GM21619 (cell line): ENCODE measurements at regions not wholly inside any gene's neighbourhood (a gene's known extent, or its start where the extent isn't known, plus 50 kb on each side); places are given as distances from the start of the nearest gene placed in this dataset.

Source experiments
- ATAC-seq: cut with Tn5 transposase; IDR thresholded peaks from one replicate; pipeline ENCODE4 v1.9.1; 2021; ENCODE audit not compliant: unreplicated experiment

DNA sequence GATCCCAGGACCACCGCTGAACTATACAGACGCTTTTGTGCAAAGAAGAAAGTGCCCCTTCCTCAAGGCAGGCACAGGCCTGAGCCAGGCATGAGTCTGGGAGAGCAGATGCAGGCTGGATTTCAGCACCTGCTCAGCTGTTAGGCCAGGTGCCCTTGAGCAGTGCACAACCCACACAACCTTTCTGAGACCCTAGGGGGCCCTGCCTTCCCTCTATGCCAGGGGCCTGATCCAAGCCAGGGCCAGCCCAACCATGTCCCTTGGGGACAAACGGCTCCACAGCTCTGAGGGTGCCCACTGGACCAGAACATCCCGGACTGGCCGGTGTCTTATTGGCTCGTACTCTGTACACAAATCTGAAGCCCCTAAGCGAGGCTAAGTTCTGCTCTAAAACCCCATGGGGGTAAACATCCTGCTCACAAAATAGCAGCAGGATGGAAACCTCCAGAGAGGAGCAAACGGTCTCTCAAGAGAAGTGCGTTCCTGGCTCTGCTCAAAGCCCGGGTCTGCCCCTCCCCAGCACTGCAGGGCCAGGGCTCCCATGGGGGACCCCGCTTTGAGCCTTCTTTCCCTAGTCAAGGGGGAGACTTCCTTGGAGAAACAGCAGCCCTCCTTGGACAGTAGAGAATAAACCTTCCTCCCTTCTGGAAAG lies 275.1 kb downstream of the NPHP4 start:
- no peak for ATAC-seq

DNA sequence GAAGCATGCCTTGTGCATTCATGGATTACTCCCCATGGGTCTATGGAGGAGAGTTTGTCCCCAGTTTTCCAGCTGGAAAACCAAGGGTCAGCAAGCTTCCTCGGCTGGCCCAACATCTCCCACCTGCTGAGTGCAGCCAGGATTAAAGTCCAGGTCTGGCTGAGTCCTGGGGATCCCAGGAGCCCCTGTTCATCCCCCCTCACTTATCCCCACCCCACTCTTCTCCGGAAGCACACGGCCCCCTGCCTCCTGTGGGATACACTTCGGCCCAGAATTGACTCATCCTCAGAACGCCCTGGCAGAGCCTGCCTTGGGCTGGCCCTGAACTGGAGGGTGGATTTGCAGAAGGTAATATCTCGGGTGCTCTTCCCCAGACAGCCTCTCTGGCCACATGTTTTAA lies 276.1 kb downstream of the NPHP4 start:
- no peak for ATAC-seq

DNA sequence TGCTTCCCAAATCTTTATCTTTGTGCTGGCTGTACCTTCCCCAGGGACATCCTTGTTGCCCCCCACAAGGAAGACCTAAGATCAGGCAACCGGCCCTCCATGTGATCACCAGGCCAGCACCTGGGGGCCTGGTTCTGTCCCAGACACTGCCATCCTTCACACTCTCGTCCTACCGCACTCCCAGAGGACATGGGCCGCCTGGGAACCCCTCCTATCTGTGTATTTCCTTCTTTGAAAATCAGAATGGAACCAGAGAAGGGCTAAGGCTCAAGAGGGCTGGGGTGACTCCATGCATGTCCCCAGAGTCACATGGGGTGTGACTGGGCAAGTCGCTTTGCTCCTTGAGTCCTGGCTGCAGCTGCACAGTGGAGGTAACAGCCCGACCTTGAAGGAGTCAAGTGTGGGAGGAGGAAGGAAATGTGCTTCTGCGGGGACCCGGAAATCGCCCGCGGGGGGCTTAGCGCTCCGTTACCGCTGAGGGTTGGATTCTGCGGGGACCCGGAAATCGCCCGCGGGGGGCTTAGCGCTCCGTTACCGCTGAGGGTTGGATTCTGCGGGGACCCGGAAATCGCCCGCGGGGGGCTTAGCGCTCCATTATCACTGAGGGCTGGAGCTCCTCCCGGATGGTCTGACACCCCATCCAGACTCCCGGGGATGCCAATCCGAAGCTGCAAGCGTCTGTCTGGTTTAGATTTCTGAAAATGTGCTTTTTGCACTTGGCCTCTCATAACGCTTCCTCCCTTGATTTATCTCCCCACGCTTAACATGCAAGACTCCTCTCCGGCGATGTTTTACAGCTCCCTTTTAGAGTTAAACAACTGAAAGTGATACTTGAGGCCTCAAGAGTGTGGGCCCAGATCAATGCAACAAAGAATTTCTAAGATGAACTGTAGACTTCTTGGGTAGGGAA lies 278.9 kb downstream of the NPHP4 start:
- ATAC-seq = no peak

GRCh38 chr1:5711956-5712645 lies 280.1 kb downstream of the NPHP4 start:
- ATAC-seq = no peak

DNA sequence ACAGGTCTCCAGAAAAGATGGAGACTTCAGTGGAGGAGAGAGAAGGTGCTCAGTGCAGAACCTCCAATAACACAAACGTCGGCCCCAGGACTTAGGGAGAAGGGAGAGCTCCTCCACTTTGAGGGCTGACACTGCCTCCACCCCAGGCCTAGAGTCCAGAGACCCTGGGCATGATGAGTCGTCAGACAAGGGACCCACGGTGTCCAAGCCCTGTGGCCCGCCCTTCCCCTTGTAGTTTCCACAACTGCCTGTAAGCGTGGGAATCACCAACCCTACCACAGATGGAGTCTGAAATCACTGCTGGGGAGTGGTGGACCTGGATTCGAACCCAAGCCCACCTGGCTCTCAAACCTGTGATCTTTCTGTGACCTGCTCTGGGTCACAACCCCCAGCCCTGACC lies 281.1 kb downstream of the NPHP4 start:
- ATAC-seq = no peak

DNA sequence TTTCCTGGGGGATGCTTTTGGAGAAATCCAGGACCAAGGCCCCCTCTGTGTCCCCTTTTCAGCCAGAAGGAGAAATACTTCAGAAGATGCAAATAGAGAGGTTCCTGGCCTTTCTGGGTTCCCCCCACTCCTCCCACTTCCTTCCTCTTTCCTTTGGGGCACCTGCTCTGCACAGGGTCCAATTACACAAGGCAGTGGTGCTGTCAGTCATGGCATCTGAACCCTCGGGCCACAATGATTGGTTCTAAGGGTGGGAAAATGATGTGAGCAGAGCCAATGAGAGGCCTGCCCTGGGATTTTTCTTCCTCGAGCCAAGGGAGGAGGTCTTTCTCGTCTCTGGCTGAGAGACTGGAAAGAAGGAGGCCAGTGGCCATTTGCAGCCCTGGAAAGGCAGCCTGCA lies 282.2 kb downstream of the NPHP4 start:
- ATAC-seq = no peak

GRCh38 chr1:5709461-5709975 lies 282.7 kb downstream of the NPHP4 start:
- no peak for ATAC-seq

- ATAC-seq = no peak
Observed at GRCh38 chr1:5708346-5709245, 283.6 kb downstream of the NPHP4 start.

DNA sequence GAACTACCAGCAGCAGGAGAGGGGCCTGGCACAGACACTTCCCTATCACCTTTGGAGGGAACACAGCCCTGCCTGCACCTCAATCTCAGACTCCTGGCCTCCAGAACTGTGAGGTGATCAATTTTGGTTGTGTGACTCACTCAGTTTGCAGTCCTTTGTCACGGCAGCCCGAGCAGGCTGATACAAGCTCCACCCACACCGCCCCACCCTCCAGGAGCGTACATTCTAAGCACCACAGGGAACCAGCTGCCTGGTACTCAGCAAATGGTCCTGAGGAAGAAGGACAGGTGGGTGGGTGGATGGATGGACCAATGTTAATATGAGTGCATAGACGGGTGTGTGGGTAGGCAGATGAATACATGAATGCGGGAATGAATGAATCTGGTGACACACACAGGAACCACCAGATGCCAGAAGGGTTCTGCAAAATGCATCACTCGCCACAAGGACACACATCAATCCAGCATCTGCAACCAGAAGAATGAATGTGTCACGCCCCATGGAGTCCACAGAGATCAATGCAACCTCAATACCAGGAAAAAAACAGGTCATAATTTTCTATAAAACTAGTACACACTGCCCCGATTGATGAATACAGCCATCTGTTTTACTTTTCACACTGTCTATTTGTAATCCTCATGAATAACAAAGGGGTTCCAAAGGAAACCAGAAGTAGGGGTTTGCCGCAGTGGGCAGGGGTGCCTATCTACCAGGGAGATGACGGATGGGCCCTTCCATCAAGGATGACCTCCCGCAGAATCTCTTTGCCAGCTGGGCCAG lies 284.5 kb downstream of the NPHP4 start:
- no peak for ATAC-seq

DNA sequence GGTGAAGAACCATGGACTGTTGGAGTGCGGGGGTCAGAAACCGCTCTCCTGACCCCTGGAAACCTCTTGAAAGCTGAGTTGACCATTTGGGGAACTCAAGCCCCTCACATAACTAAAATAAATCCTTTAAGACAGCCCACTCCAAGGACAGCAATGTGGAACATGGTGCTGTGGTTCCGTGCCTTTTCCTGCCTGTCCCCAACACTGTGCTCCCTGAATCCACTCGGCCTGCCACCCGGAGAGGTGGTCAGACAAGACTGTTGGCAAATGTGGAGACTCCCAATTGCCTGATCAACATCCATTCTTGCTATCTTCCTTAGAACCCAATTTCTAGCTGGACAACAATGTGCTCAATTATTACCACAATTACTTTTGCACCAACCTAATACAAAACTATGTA lies 286.0 kb downstream of the NPHP4 start:
- no peak for ATAC-seq

DNA sequence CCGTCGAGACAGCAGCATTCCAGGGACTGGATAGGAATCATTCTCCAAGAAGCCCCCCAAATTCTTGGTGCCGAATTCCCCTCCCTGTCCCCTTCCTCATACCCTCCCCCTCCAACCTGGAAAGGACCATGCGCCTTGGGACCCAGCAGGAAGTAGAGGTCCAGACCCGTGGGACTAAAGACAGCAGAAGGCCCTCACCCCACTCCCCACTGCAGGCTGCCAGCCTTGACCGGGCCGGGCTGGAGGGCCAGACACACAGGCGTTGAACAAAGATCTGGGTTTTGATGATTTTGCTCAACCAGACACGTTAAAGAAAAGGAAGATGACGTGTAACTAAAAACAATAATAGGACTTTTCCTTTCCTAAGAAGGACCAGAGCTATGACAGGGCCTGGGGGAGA lies 286.5 kb downstream of the NPHP4 start:
- ATAC-seq = no peak

GRCh38 chr1:5704561-5705514 lies 287.4 kb downstream of the NPHP4 start:
- no peak for ATAC-seq

DNA sequence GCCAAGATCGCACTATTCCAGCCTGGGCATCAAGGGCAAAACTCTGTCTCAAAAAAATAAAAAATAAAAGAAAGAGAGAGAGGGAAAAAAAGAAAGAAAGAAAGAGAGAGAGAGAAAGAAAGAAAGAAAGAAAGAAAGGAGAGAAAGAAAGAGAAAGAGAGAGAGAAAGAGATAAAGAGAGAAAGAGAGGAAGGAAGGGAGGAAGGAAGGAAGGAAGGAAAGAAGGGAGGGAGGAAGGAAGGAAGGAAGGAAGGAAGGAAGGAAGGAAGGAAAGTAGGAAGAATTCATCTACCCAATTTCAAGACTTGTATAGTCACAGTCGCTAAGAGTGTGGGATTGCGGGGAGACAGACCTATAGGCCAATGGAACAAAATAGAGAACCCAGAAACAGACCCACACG lies 290.6 kb downstream of the NPHP4 start:
- no peak for ATAC-seq

GRCh38 chr1:5693568-5693967 lies 298.7 kb downstream of the NPHP4 start:
- no peak for ATAC-seq

DNA sequence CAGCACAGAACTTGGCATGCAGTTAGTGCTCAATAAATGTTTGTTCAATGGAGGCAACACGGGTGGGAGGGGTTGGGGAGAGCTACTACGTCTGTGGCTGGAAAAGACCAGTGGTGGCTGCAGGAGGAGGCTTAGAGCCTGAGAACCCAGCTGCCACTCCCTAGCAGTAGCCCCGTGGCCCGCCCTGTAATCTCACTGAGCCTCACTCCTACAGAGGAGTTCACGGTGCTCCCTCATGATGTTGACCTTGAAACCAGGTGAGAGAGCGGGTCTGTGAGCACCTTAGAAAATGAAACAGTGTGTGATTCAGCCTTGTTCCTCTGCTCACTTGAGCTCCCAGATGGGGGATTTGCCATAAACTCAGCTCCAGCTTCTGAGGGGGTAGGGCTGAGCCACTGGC lies 299.6 kb downstream of the NPHP4 start:
- ATAC-seq = no peak

GRCh38 chr1:5691795-5692509 lies 300.3 kb downstream of the NPHP4 start:
- no peak for ATAC-seq

GRCh38 chr1:5690898-5691297 lies 301.3 kb downstream of the NPHP4 start:
- ATAC-seq = no peak

DNA sequence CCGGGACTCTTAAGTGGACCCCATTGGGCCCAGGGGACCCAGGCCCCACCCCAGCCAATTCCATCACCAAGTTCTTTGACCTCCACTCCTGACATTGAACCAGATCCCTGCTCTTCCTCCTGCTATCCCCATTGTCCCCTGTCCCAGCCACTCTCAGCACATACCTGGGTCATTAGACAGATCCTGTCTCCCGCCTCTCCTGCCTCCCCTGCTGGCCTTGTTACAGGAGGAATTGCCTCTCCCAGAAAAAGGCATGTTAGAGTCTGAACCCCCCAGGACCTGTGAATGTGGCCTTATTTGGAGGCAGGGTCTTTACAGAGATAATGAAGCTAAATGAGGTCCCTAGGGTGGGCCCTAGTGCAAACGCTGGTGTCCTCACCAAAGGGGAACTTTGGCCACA lies 301.9 kb downstream of the NPHP4 start:
- no peak for ATAC-seq
